BJ (cell line): ENCODE measurements at regions not wholly inside any gene's neighbourhood (a gene's known extent, or its start where the extent isn't known, plus 50 kb on each side); places are given as distances from the start of the nearest gene placed in this dataset.

Source experiments
- CTCF ChIA-PET: fragments of 350-600 bp; formaldehyde crosslinking; extraction: SDS; loops from one replicate; lab custom pipeline; 2021; ENCODE audit warnings: antibody characterized with exemption, inconsistent platforms; lab: Yijun Ruan, JAX
- POLR2A ChIA-PET: fragments of 300-600 bp; sonication (Branson Sonifier 250); formaldehyde crosslinking; extraction: SDS; loops from one replicate; lab custom pipeline; 2021; ENCODE audit warnings: antibody characterized with exemption; lab: Charles Lee
- DNase-seq: peaks from one replicate; pipeline ENCODE4 v3.0.0-alpha.2; 2011; ENCODE audit warnings: low read depth
- H3K27me3 ChIP-seq: 2 replicates; pipeline ENCODE4 v1.6.0; 2011; ENCODE audit warnings: low read length; ENCODE audit not compliant: control insufficient read depth, insufficient read depth
- H3K36me3 ChIP-seq: 2 replicates; pipeline ENCODE4 v1.5.1; 2011; ENCODE audit warnings: low read length; ENCODE audit not compliant: control insufficient read depth, insufficient read depth
- H3K4me3 ChIP-seq: 2 replicates; pipeline ENCODE4 v1.5.1; 2011; ENCODE audit warnings: low read depth, mild to moderate bottlenecking, control low read depth, low read length
- CTCF ChIP-seq: IDR thresholded peaks from 2 replicates; pipeline ENCODE4 v1.5.1; 2011; ENCODE audit warnings: low read depth, mild to moderate bottlenecking, control low read depth, inconsistent platforms, low read length, moderate library complexity; ENCODE audit not compliant: insufficient read depth

- CTCF ChIA-PET: interaction anchor here (1.0 kb wide), 1 partner anchor 509 kb away, joined by 3 read pairs; no protein-coding TSS in a partner anchor
- POLR2A ChIA-PET: no interaction called here
- no peak overlapping the region for H3K4me3 ChIP-seq
- H3K27me3 ChIP-seq: no peaks in the 10 kb centered on the region
- TF ChIP-seq CTCF: no peak
- no peaks in the 10 kb centered on the region for H3K36me3 ChIP-seq
- no peak for DNase-seq
These were observed 511.3 kb downstream of the QKI start for GRCh38 chr6:163925839-163926238.

- no peak for TF ChIP-seq CTCF
- ChIA-PET CTCF (interaction anchor here (0.8 kb wide), 1 partner anchor 48 kb away, joined by 3 read pairs; no protein-coding TSS in a partner anchor), POLR2A (no interaction called here)
- Histone ChIP-seq H3K36me3 (no peaks in the 10 kb centered on the region), H3K27me3 (no peaks in the 10 kb centered on the region), H3K4me3 (no peak overlapping the region)
- no peak for DNase-seq
These were observed 509.3 kb downstream of the QKI start for GRCh38 chr6:163923658-163924411.

GRCh38 chr6:163922562-163922961, 508.0 kb downstream of the QKI start:
- Histone ChIP-seq H3K36me3 (no peaks in the 10 kb centered on the region), H3K4me3 (no peak overlapping the region), H3K27me3 (no peaks in the 10 kb centered on the region)
- no peak for TF ChIP-seq CTCF
- DNase-seq: no peak
- POLR2A ChIA-PET: no interaction called here
- CTCF ChIA-PET: no interaction called here

GRCh38 chr6:163919652-163920051, 505.1 kb downstream of the QKI start:
- Histone ChIP-seq H3K27me3 (no peaks in the 10 kb centered on the region), H3K36me3 (no peaks in the 10 kb centered on the region), H3K4me3 (no peak overlapping the region)
- CTCF ChIA-PET: no interaction called here
- no peak for TF ChIP-seq CTCF
- POLR2A ChIA-PET: no interaction called here
- DNase-seq: no peak

- TF ChIP-seq CTCF: no peak
- DNase-seq: no peak
- ChIA-PET POLR2A (no interaction called here), CTCF (no interaction called here)
- no peak overlapping the region for H3K4me3 ChIP-seq
- H3K27me3 ChIP-seq: no peaks in the 10 kb centered on the region; the same call in 1 of the 2 replicates
- no peaks in the 10 kb centered on the region for H3K36me3 ChIP-seq
These were observed 502.0 kb downstream of the QKI start for GRCh38 chr6:163916315-163917081.
